ENCODE measurements at regions not wholly inside any gene's neighbourhood (a gene's known extent, or its start where the extent isn't known, plus 50 kb on each side); places are given as distances from the start of the nearest gene placed in this dataset.

- TF ChIP-seq, protein P1, sequence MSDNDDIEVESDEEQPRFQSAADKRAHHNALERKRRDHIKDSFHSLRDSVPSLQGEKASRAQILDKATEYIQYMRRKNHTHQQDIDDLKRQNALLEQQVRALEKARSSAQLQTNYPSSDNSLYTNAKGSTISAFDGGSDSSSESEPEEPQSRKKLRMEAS (IDR thresholded peaks at IDR 0.05) = no peak
- TF ChIP-seq FOSL1 (IDR thresholded peaks at IDR 0.05; ENCODE audit: low read depth) = no peak; the same call in 1 of the 2 replicates
These were observed 251.2 kb downstream of the BAMBI start for GRCh38 chr10:28928484-28928883.

Data from HCT116 (cell line).